ENCODE measurements at regions not wholly inside any gene's neighbourhood (a gene's known extent, or its start where the extent isn't known, plus 50 kb on each side); places are given as distances from the start of the nearest gene placed in this dataset.

GRCh38 chr5:8694545-8694944, 825.6 kb downstream of the MTRR start:
- no peak overlapping the region for H2BK12ac ChIP-seq (ENCODE audit: low read depth, low read length)
- no peak for FAIRE-seq
- CTCF ChIA-PET (ENCODE audit: partially characterized antibody) = no interaction called here

More at GRCh38 chr5:8694545-8694944, 825.6 kb downstream of the MTRR start:
- H2AK5ac ChIP-seq (ENCODE audit: low read depth, low read length) = no peak overlapping the region
- no peaks in the 10 kb centered on the region for H3K36me3 ChIP-seq (ENCODE audit: control insufficient read depth in 2 of 4, insufficient read depth in 4 of 4, low read length in 3 of 4)
- H3K23me2 ChIP-seq (ENCODE audit: low read depth, low read length) = no peaks in the 10 kb centered on the region
- no peak overlapping the region for H3K14ac ChIP-seq (ENCODE audit: insufficient read length)
- H3K4me1 ChIP-seq (replicated peaks in 1 of 4; ENCODE audit: control insufficient read depth in 3 of 4, insufficient read depth in 4 of 4, low read length in 3 of 4) = no peaks in the 10 kb centered on the region
- no peak overlapping the region for H3K4me2 ChIP-seq (ENCODE audit: insufficient read depth in 1 of 2, low read depth in 2 of 2, low read length in 2 of 2)
- H2AFZ ChIP-seq (ENCODE audit: low read length) = no peak overlapping the region
- H2BK20ac ChIP-seq (ENCODE audit: low read length) = no peak overlapping the region
- no peak overlapping the region for H4K8ac ChIP-seq (ENCODE audit: extremely low read depth, insufficient read depth, low read length)
- H4K91ac ChIP-seq (replicated peaks; ENCODE audit: insufficient read length, low read length) = no peak overlapping the region
- no peak overlapping the region for H4K5ac ChIP-seq (ENCODE audit: insufficient read length, low read depth, low read length)
- H3K9me3 ChIP-seq (ENCODE audit: insufficient read depth in 2 of 2, low read depth in 1 of 2, low read length in 1 of 2) = no peaks in the 10 kb centered on the region
- H3K9ac ChIP-seq (replicated peaks in 1 of 4; ENCODE audit: extremely low read depth in 1 of 4, low read depth in 3 of 4, low read length in 3 of 4) = no peak overlapping the region
- no peak overlapping the region for H3K27ac ChIP-seq (ENCODE audit: low read depth, low read length)
- POLR2A ChIA-PET (ENCODE audit: partially characterized antibody) = no interaction called here
- H3K4me3 ChIP-seq (ENCODE audit: extremely low read depth in 1 of 4, insufficient read depth in 2 of 4, low read depth in 3 of 4, low read length in 4 of 4) = no peak overlapping the region
- H3K56ac ChIP-seq (replicated peaks; ENCODE audit: insufficient read length, low read depth, low read length) = no peak overlapping the region
- no peak overlapping the region for H3K18ac ChIP-seq (ENCODE audit: extremely low read depth, low read length)
- no peak overlapping the region for H2BK15ac ChIP-seq (ENCODE audit: low read length)
- no peak for DNase-seq (ENCODE audit: low read depth in 1 of 2, low spot score in 2 of 2)
- no peaks in the 10 kb centered on the region for H4K20me1 ChIP-seq (replicated peaks in 1 of 2; ENCODE audit: control insufficient read depth in 1 of 2, insufficient read depth in 2 of 2, low read length in 2 of 2)
- no peak overlapping the region for H3K4ac ChIP-seq (replicated peaks; ENCODE audit: insufficient read length, low read depth, low read length)
- no peaks in the 10 kb centered on the region for H3K79me1 ChIP-seq (ENCODE audit: low read depth, low read length)
- 93% methylated on average over 3 of the region's 3 CpGs; no CpG with 5 or more reads in 1 of the 2 experiments for WGBS, 2 experiments (ENCODE audit: extremely low coverage in 1 of 2, insufficient coverage in 1 of 2, insufficient read length in 1 of 2, insufficient replicate concordance in 2 of 2, low coverage in 1 of 2, low lambda C conversion rate in 2 of 2, missing lambda C conversion rate in 1 of 2)
- H3K23ac ChIP-seq (ENCODE audit: insufficient read length) = no peak overlapping the region
- TF ChIP-seq GTF2F1 (IDR thresholded peaks at IDR 0.05; ENCODE audit: borderline replicate concordance, low read depth, low read length) = no peak
- TF ChIP-seq PHF8 (conservative IDR thresholded peaks at IDR 0.05; ENCODE audit: low read depth, low read length) = no peak
- TF ChIP-seq TAF1 (IDR thresholded peaks at IDR 0.05; ENCODE audit: low read depth, low read length) = no peak
- no peak for TF ChIP-seq ZNF274 (IDR thresholded peaks at IDR 0.05; ENCODE audit: borderline replicate concordance, extremely low read depth, low read length)
- TF ChIP-seq SRF (IDR thresholded peaks at IDR 0.05; ENCODE audit: low read depth, low read length) = no peak
- TF ChIP-seq HDAC6 (IDR thresholded peaks at IDR 0.05; ENCODE audit: low read depth, low read length) = no peak
- no peak for TF ChIP-seq MAFK (IDR thresholded peaks at IDR 0.05; ENCODE audit: low read depth, low read length)
- no peak for TF ChIP-seq NANOG (IDR thresholded peaks at IDR 0.05; ENCODE audit: insufficient read depth, low read depth, low read length, poor library complexity, severe bottlenecking)
- TF ChIP-seq HDAC2 (IDR thresholded peaks at IDR 0.05; ENCODE audit: borderline replicate concordance in 1 of 2, low read depth in 2 of 2, low read length in 2 of 2) = no peak
- H3K79me2 ChIP-seq (ENCODE audit: control insufficient read depth in 1 of 2, insufficient read depth in 2 of 2, low read length in 2 of 2) = no peaks in the 10 kb centered on the region
- H2BK5ac ChIP-seq (ENCODE audit: low read depth, low read length) = no peak overlapping the region
- H3K27me3 ChIP-seq (replicated peaks in 1 of 4; ENCODE audit: control insufficient read depth in 3 of 4, extremely low read depth in 1 of 4, insufficient read depth in 3 of 4, low read length in 3 of 4) = no peaks in the 10 kb centered on the region
- H2BK120ac ChIP-seq (replicated peaks; ENCODE audit: low read depth, low read length) = no peak overlapping the region

Data from H1 (cell line).